ENCODE measurements at regions not wholly inside any gene's neighbourhood (a gene's known extent, or its start where the extent isn't known, plus 50 kb on each side); places are given as distances from the start of the nearest gene placed in this dataset.

GRCh38 chr6:63371104-63371715 lies 51.4 kb upstream of the LGSN start:
- WGBS, 2 donors = 37 to 44% methylated on average over 4 of the region's 4 CpGs
- H3K4me3 ChIP-seq = no peak overlapping the region
- DNase-seq (no peak), ATAC-seq (peak; percentile 43 to 71 (median 48)), FAIRE-seq (no peak)
- intact Hi-C loops (cut with DNase I) = no loop called here
- H3K4me1 ChIP-seq = no peaks in the 10 kb centered on the region
- H3K27ac ChIP-seq = peak overlapping the region in 1 of 4 donors; percentile 34
- H3K36me3 ChIP-seq = no peaks in the 10 kb centered on the region
- no peaks in the 10 kb centered on the region for H3K27me3 ChIP-seq
- H3K9me3 ChIP-seq = no peaks in the 10 kb centered on the region
- no peak for TF ChIP-seq CTCF (IDR thresholded peaks at IDR 0.05)

GRCh38 chr6:63372951-63373533 lies 53.3 kb upstream of the LGSN start:
- DNase-seq (no peak), ATAC-seq (no peak), FAIRE-seq (no peak)
- Histone ChIP-seq H3K4me3 (no peak overlapping the region), H3K27me3 (no peaks in the 10 kb centered on the region), H3K27ac (no peak overlapping the region), H3K4me1 (no peaks in the 10 kb centered on the region), H3K36me3 (no peaks in the 10 kb centered on the region), H3K9me3 (no peaks in the 10 kb centered on the region)
- no peak for TF ChIP-seq CTCF (IDR thresholded peaks at IDR 0.05)
- WGBS, 2 donors = 81 to 89% methylated on average over 3 of the region's 3 CpGs
- intact Hi-C loops (cut with DNase I) = no loop called here

- H3K36me3 ChIP-seq = no peaks in the 10 kb centered on the region
Observed at GRCh38 chr6:63389191-63389844, 69.5 kb upstream of the LGSN start.

GRCh38 chr6:63391203-63391970 lies 71.6 kb upstream of the LGSN start:
- 58 to 59% methylated on average over 3 of the region's 3 CpGs for WGBS, 2 donors
- Histone ChIP-seq H3K36me3 (no peaks in the 10 kb centered on the region), H3K4me1 (no peaks in the 10 kb centered on the region), H3K27ac (no peak overlapping the region), H3K4me3 (no peak overlapping the region), H3K9me3 (no peaks in the 10 kb centered on the region), H3K27me3 (no peaks in the 10 kb centered on the region)
- FAIRE-seq (no peak), ATAC-seq (peak in 2 of 4 donors; percentile 32 to 44), DNase-seq (no peak)
- intact Hi-C loops (cut with DNase I) = no loop called here
- TF ChIP-seq CTCF (IDR thresholded peaks at IDR 0.05) = no peak

More at GRCh38 chr6:63389191-63389844, 69.5 kb upstream of the LGSN start:
- no peak overlapping the region for H3K27ac ChIP-seq
- FAIRE-seq = no peak
- no peaks in the 10 kb centered on the region for H3K27me3 ChIP-seq
- no peak for DNase-seq
- no peak for ATAC-seq
- 78 to 83% methylated on average over 2 of the region's 2 CpGs for WGBS, 2 donors
- intact Hi-C loops (cut with DNase I) = no loop called here
- H3K4me3 ChIP-seq = no peak overlapping the region
- TF ChIP-seq CTCF (IDR thresholded peaks at IDR 0.05) = no peak
- no peaks in the 10 kb centered on the region for H3K4me1 ChIP-seq
- H3K9me3 ChIP-seq = no peaks in the 10 kb centered on the region

Data from pancreas (tissue), 10 donors.